Muscle of leg (tissue), 3 donors: ENCODE measurements at regions not wholly inside any gene's neighbourhood (a gene's known extent, or its start where the extent isn't known, plus 50 kb on each side); places are given as distances from the start of the nearest gene placed in this dataset.

Experiments used
- DNase-seq: peaks from one replicate; pipeline ENCODE4 v3.0.0; 2013
- H3K27ac ChIP-seq: one replicate; pipeline ENCODE4 v1.5.1; 2013; ENCODE audit warnings: mild to moderate bottlenecking, low read length, control low read depth
- H3K27me3 ChIP-seq: one replicate; pipeline ENCODE4 v1.6.1; 2013; ENCODE audit warnings: low read length; ENCODE audit not compliant: control insufficient read depth, insufficient read depth
- H3K36me3 ChIP-seq: one replicate; pipeline ENCODE4 v1.6.1; 2013; ENCODE audit warnings: low read length; ENCODE audit not compliant: control insufficient read depth, insufficient read depth
- H3K4me1 ChIP-seq: one replicate; pipeline ENCODE4 v1.6.1; 2013; ENCODE audit warnings: low read length; ENCODE audit not compliant: control insufficient read depth, insufficient read depth
- H3K4me3 ChIP-seq: one replicate; pipeline ENCODE4 v1.5.1; 2013; ENCODE audit warnings: low read length, control low read depth
- H3K9me3 ChIP-seq: replicated peaks from 2 replicates; pipeline ENCODE4 v1.6.1; 2013; ENCODE audit warnings: low read depth, low read length; ENCODE audit not compliant: control insufficient read depth
- WGBS: methylation state at CpG from one replicate; pipeline ENCODE4 v1.1.5; 2013; ENCODE audit warnings: missing lambda C conversion rate; ENCODE audit not compliant: insufficient coverage; 5-methylcytosine and 5-hydroxymethylcytosine counted together

GRCh38 chr9:85223506-85224125 lies 518.1 kb downstream of the AGTPBP1 start:
- Histone ChIP-seq H3K36me3 (no peaks in the 10 kb centered on the region), H3K4me3 (no peak overlapping the region), H3K9me3 (no peaks in the 10 kb centered on the region), H3K27ac (no peak overlapping the region), H3K4me1 (peaks cover 2% of the 10 kb centered on the region), H3K27me3 (no peaks in the 10 kb centered on the region)
- no peak for DNase-seq
- no CpG with 5 or more reads among the region's 2 CpGs for WGBS

DNA sequence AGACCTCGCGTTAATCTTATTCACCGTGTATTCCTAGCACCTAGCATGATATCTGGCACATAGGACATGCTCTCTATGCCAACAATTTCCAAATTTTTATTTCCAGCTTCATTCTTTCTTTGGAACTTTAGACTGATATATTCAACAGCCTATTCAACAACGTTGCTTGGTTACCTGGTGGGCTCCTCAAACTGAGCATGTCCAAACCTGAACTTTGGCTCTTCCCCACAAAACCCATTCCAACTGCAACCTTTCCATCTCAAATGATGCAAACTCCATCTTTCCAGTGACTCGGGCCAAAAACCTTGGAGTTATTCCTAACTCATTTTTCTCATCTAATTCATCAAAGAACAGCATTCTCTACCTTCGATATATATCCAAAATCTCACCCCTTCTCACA lies 525.2 kb downstream of the AGTPBP1 start:
- H3K4me3 ChIP-seq: no peak overlapping the region
- H3K27ac ChIP-seq: peak overlapping the region; percentile 69
- no peaks in the 10 kb centered on the region for H3K4me1 ChIP-seq
- no peaks in the 10 kb centered on the region for H3K27me3 ChIP-seq
- WGBS: 62% methylated on average over 3 of the region's 6 CpGs
- H3K36me3 ChIP-seq: no peaks in the 10 kb centered on the region
- no peaks in the 10 kb centered on the region for H3K9me3 ChIP-seq
- DNase-seq: peak; percentile 92

GRCh38 chr9:85215961-85216360 lies 525.8 kb downstream of the AGTPBP1 start:
- peak; percentile 77 for DNase-seq
- no peaks in the 10 kb centered on the region for H3K9me3 ChIP-seq
- H3K36me3 ChIP-seq: no peaks in the 10 kb centered on the region
- H3K27me3 ChIP-seq: no peaks in the 10 kb centered on the region
- H3K4me1 ChIP-seq: no peaks in the 10 kb centered on the region
- H3K4me3 ChIP-seq: no peak overlapping the region
- H3K27ac ChIP-seq: peak overlapping the region; percentile 16

DNA sequence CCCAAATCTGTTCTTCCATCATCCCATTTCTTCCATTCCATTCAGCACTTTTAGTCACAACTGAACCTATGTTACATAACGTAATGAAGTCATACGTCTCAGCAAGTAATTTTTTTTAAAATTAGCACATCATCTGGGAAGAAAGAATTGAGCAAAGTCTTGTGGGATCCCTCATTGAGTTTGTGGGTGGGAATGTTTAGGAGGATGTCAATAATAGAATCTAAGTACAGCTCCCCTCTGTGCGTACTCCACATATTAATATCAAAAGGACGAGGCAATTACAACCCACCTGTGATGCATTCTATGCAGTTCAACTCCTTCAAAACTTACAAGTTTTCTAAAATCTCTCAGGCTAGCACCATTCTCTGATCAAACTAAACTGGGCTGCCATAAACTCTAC lies 526.3 kb downstream of the AGTPBP1 start:
- no peak for DNase-seq
- WGBS: no CpG with 5 or more reads among the region's 4 CpGs

DNA sequence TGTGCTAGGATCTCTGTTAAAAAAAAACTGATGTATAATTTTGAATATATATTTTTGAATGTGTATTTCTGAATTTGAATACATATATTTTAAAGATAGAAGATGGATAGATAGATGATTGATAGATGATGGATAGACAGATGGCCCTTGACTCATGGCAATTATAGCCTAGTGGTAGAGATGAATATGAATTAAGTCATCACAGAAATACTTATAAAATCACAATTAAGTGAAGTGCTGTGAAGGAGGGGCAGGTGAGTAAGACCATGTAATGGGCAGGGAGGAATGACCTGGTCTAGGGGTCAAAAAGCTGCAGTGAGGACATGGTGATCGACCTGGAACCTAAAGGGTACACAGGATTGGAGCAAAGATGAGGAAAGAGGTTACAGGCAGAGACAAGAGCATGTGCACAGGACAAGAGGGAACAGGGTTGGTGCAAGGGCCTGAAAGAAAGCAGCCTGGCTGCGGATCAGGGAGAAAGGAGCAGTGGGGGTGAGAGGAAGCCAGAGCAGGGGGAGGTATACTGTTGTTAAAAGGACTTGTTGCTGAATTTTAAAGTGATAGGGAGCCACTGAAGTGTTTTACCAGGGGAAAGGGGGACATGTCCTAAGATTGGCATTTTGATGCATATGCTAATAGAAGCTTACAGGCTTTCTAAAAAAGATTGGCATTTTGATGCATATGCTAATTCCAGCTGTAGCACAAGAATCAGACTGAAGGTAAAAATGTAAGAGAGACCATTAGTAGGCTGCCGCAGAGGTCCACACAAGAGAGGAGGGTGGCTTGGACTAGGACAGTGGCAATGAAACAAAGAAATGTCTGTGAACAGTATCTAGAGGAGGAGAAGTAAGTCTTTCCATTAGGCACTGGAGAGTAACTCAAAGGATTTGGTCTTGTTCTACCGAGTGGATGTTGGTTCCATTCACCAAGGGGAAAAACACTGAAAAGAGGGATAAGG lies 527.8 kb downstream of the AGTPBP1 start:
- Histone ChIP-seq H3K4me1 (no peaks in the 10 kb centered on the region), H3K4me3 (no peak overlapping the region), H3K27ac (no peak overlapping the region), H3K9me3 (no peaks in the 10 kb centered on the region), H3K27me3 (no peaks in the 10 kb centered on the region), H3K36me3 (no peaks in the 10 kb centered on the region)
- no peak for DNase-seq
- 75% methylated on average over 4 of the region's 4 CpGs for WGBS

More for the DNA sequence above, 526.3 kb downstream of the AGTPBP1 start:
- Histone ChIP-seq H3K36me3 (no peaks in the 10 kb centered on the region), H3K9me3 (no peaks in the 10 kb centered on the region), H3K4me1 (no peaks in the 10 kb centered on the region), H3K27me3 (no peaks in the 10 kb centered on the region), H3K27ac (peak overlapping the region; percentile 16), H3K4me3 (no peak overlapping the region)

GRCh38 chr9:85212887-85213286 lies 528.9 kb downstream of the AGTPBP1 start:
- no CpG with 5 or more reads among the region's 2 CpGs for WGBS
- no peak for DNase-seq
- no peaks in the 10 kb centered on the region for H3K4me1 ChIP-seq

DNA sequence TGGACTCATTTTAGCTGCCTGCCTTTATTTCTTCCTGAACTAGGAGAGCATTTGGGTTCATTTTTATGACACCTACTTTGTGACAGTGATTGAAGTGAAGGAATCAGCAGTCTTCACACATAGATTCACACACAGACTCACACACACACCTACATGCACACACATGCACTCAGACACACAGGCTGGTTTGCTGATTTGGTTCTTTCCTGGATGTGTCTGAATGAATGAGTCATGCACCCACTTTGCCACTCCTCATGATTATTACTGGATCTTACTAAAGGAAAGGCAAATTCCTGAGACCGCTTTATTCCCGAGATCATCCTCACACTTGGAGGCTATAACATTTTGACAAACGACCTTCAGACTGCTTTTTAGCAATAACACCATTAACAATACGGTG lies 529.5 kb downstream of the AGTPBP1 start:
- Histone ChIP-seq H3K4me1 (no peaks in the 10 kb centered on the region), H3K27me3 (no peaks in the 10 kb centered on the region), H3K4me3 (no peak overlapping the region), H3K27ac (no peak overlapping the region), H3K9me3 (no peaks in the 10 kb centered on the region), H3K36me3 (no peaks in the 10 kb centered on the region)
- no CpG with 5 or more reads among the region's 4 CpGs for WGBS
- DNase-seq: no peak

More at GRCh38 chr9:85212887-85213286, 528.9 kb downstream of the AGTPBP1 start:
- Histone ChIP-seq H3K27ac (no peak overlapping the region), H3K27me3 (no peaks in the 10 kb centered on the region), H3K4me3 (no peak overlapping the region), H3K9me3 (no peaks in the 10 kb centered on the region), H3K36me3 (no peaks in the 10 kb centered on the region)

- H3K9me3 ChIP-seq: no peaks in the 10 kb centered on the region
- no peak overlapping the region for H3K4me3 ChIP-seq
- H3K36me3 ChIP-seq: no peaks in the 10 kb centered on the region
- no peak overlapping the region for H3K27ac ChIP-seq
- H3K4me1 ChIP-seq: no peaks in the 10 kb centered on the region
- WGBS: no CpG with 5 or more reads among the region's 1 CpG
- no peak for DNase-seq
- H3K27me3 ChIP-seq: no peaks in the 10 kb centered on the region
Measured at GRCh38 chr9:85208666-85209065, 533.1 kb downstream of the AGTPBP1 start.

- no peak for DNase-seq
- H3K27me3 ChIP-seq: no peaks in the 10 kb centered on the region
- no peak overlapping the region for H3K4me3 ChIP-seq
- peaks cover 2% of the 10 kb centered on the region for H3K4me1 ChIP-seq
- H3K27ac ChIP-seq: no peak overlapping the region
- no CpG with 5 or more reads among the region's 3 CpGs for WGBS
- H3K9me3 ChIP-seq: no peaks in the 10 kb centered on the region
- H3K36me3 ChIP-seq: no peaks in the 10 kb centered on the region
Measured at GRCh38 chr9:85204176-85204575, 534.6 kb downstream of the NTRK2 start.

GRCh38 chr9:85202596-85202995 lies 533.1 kb downstream of the NTRK2 start:
- WGBS: no CpG with 5 or more reads among the region's 3 CpGs
- DNase-seq: no peak
- Histone ChIP-seq H3K4me1 (peaks cover 2% of the 10 kb centered on the region), H3K4me3 (no peak overlapping the region), H3K36me3 (no peaks in the 10 kb centered on the region), H3K27ac (no peak overlapping the region), H3K9me3 (no peaks in the 10 kb centered on the region), H3K27me3 (no peaks in the 10 kb centered on the region)
